NCI-H1930 (cell line): ENCODE measurements at regions not wholly inside any gene's neighbourhood (a gene's known extent, or its start where the extent isn't known, plus 50 kb on each side); places are given as distances from the start of the nearest gene placed in this dataset.
"Not testable (repeated sequence)": the region's sequence is repeated elsewhere in the genome, so short reads cannot be mapped to it uniquely, and the experiment has no call there.

Experiments used
- DNase-seq, 2 experiments: peaks; one replicate each; lab custom pipeline; 2025; lab: John Stamatoyannopoulos, UW

DNA sequence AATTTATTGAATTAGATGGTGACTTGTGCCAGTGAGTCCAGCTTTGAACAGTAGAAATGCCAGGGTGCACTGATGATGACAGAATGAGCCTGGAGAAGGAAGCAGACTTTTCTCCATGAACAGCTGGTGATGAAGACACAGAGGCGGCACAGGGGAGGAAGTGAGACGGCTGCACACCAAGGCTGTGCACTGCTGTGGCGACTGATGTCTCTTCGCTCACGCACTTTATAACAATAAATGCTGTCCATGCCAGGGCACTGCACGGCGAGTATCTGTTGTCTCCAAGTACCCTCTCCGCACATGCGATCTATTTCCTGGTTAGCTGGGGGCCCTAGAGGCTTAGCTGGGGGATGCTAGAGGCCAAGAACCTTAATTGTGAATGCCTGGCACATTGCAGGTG lies 175.2 kb downstream of the TMEM200C start:
- no peak for DNase-seq

DNA sequence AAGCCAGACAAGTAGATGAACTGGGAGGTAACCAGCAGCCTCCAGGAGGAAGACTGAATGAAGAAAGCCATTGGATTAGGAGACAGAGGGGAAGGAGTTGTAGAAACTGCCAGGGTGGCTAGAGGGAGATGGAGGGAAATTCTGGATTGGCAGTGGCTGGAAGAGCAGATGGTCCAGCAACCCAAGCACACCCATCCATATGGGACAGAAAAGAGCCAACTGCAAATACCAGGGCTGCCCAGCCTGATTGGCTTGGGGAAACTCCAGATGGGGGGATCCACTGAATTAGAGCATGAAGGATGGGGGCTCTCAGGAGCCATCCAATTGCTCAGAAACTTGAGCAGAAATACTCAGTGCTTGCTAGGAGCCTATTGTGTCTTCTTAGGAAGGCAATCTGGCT lies 173.5 kb upstream of the EPB41L3 start:
- DNase-seq, result no peak

DNA sequence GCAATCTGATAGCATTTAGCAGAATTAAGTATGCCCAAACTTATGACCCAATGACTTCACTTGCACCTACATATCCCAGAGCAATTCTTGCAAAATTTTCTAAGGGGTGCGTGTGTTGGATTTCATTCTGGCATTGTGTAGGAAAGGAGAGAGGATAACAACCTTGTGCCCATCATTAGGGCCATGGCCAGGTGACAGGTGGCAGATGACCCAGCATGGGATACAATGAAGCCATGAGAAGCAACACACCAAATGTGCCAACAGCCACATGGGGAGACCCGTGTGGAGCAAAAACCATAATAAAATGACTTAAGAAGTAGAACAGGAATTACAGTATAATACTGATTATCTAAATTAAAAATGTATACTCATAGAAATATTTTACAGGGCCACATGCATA lies 166.9 kb upstream of the EPB41L3 start:
- no peak for DNase-seq

DNA sequence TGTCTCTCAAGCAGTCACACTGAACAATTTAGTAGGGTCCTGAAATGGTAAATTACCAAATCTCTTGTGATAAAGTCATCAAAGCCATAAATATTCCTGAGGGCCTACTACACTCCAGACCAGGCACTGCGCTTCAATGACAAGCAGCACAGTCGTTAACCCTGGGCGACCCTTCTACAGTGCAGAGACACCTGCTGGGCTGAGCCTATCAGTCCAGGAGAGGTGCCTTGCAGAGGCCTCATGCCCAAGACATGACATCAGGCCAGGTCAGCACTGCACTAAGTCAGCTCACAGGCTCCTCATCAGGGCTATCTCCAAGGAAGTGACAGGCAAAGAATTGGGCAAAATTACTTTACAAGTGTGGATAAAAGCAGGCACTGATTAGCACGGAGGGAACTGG lies 166.4 kb upstream of the EPB41L3 start:
- no peak for DNase-seq

DNA sequence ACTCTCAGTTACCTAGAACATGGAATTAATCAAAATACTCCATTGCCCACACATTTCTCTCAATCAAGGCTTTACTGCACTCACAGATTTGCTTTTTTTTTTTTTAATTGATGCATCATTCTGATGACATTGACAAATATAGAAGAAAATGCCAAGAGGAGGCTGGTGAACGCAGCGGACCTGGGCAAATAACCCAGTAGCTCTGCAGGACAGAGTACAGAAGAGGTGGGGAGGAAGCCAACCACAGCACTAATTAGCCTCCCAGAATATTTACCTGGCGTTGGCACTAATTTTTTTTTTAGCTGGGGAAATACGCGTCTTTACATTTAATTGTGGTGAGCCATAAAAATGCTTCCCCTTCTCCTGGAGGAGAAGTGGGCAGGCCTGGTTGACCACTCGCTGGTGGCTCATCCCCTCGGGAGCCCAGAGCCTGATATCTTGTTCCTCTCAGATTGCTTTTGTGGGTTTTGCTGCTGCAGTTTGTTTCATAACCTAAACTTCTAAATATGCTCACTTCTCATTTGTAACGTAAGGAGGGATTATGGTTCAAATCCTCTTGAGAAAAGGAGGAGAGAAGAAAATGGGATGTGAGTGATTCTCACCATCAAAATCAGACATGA lies 165.8 kb upstream of the EPB41L3 start:
- DNase-seq, result no peak

DNA sequence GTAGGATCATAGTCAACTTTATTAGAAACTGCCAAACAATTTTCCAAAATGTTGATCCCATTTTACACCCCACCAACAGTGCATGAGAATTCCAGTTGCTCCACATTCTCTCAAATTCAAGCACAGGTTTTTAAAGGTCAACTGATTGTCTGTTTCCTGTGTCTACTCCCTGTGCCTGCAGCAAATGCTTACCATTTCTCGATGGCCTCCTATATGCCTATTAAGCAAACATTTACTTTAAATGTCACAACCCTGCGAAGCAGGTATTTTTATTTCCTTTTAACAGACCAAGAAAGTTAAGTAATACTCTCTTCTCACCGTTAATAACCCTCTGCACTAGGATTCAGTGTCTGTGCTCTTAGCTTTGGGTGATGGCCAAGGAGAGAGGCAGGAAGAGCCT lies 163.8 kb upstream of the EPB41L3 start:
- DNase-seq, result no peak

DNA sequence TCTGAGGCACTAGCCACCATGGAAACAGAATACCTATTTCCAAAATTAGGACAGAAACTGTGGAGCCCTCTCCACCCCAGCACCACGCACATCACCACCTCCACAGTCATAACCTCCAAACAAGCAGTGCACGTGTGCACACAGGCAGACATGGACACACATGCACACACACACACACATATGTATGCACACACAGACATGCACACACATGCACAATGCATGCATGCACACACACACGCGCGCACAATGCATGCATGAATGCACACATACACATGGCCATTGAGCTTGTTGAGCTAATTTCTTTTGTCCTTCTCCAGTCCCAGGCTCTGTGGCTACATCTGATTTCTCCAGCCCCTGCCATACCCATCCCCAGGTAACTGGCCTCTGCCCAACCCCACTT lies 161.6 kb upstream of the EPB41L3 start:
- no peak for DNase-seq

DNA sequence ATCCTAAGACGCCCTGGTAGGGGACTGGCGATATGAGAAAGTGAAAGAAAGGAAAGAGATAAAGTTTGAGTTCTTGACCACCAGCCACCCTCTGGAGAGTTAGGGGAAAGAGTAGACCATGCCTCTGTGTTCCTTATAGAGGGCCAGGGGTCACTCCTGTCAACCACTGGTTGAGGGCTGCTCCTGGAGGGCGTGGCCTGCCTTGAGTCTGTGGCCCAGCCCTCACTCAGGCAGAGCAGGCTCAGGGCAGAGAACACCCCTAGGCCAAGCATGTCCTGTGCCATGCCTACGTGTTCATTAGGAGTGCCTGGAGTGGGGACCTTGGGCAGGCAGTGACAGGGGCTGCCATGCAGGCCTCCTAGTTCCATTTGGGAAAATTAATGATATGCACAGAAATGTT lies 161.1 kb upstream of the EPB41L3 start:
- DNase-seq, result no peak

DNA sequence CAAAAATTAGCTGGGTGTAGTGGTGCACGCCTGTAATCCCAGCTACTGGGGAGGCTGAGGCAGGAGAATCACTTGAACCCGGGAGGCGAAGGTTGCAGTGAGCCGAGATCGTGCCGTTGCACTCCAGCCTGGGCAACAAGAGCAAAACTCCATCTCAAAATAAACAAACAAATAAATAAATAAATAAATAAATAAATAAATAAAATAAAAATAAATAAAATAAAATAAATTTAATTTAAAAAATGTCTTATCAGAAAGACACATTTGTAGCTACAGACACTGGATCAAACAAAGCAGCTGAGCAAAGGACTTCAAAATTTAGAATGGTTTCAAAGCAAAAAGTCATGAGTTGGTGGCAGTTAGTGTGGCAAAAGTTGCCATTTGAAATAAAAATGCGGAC lies 158.2 kb upstream of the EPB41L3 start:
- not testable (repeated sequence) for DNase-seq

DNA sequence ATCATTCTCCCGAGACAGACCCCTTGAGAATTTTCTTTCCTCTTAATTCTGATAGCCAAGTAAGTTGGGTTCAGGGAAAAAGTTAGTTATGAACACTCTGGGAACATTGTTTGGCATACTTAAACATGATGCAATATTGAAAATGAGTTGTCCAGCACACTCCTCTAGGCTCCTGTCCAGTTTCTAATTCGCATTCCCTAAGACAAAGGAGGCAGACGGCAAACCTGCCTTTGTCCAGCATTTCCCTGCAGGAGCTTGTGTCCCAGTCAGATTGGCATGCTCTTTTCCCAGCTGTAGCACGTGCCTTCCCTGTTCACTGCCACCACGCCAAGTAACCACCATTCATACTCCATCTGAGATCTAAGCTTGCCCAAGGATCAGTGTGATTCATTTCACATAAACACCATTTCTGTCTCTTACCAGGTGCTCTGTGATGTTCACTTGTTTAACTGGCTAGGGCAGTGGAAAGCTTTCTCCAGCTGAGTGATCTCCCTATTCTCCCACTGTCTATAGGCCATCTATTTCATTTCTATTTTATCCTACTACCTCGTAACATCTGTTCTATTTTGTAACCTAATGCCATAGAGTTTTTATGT lies 150.0 kb upstream of the EPB41L3 start:
- no peak for DNase-seq

DNA sequence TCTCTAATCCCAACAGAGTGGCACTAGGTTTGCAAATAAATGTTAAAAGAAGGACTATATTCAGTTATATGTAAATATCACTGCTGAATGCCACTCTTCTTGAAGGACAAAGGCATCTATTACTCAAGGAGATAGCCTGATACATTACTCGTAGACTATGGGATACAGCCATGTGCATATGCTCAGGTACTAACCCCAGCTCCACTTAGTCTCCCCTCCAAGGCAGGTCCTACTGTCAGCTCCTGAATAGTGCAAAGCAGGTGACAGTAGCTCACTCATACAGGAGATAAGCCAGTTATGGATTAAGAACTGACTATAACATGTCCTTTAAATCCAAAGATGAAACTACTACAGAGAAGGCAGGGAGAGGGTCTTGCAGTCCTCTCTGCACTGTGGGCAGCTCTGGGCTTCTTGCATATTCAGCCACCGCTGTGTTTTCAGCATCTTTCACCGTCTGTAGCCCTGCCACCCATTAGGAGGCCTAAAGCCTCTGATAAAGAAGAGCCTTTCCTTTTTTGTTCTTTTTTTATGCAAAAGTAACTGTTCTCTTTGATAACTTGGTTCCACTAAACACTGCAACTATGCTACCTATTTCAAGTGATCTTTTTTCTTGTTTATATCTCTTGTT lies 135.1 kb upstream of the EPB41L3 start:
- DNase-seq, result no peak

DNA sequence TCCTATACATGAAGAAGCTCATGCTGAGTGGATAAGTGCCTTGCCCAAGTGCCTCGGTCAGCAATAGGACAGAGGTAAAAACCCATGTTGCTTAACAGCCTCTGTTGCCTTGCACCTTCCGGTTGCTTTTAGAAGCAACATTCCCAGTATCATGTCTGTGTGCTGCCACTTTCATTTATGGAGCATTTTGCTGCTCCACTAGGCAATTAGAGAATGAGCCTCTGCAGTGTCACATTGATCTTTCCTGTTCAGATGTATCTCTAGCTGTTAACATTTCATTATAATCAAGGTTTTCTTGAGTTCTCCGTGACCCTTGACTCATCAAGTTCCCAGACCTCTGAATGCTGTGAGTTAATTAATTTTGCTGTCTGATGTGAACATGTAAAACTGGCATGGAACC lies 134.5 kb upstream of the EPB41L3 start:
- DNase-seq, result no peak

DNA sequence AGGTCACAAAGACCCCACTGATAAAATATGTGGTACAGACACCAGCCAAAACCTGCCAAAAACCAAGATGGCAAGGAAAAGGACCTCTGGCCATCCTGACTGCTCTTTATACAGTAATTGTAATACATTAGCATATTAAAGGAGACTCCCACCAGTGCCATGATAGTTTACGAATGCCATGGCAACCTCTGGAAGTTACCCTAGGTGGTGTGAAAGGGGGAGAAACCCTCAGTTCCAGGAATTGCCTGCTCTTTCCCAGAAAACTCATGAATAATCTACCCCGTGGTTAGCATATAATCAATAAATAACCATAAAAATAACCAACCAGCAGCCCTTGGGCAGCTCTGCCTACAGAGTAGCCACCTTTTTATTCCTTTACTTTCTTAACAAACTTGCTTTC lies 129.8 kb upstream of the EPB41L3 start:
- no peak for DNase-seq

DNA sequence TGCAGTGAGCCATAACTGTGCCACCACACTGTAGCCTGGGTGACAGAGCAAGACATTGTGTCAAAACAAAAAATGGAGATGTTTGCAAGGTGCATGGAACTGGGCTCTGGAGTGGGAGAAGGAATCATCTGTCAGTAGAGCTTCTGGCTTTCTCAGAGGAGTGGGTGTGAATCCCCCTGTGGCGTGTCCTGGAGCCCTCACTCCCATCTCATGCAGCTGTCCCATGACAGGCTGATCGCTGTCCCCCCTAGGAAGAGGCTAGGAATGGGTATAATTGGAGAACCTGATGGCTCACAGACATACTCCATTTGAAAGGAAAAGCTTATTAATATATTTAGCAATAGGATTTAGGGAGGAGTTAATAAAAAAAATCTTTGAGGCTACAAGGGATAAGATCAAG lies 125.8 kb upstream of the EPB41L3 start:
- DNase-seq, result no peak

DNA sequence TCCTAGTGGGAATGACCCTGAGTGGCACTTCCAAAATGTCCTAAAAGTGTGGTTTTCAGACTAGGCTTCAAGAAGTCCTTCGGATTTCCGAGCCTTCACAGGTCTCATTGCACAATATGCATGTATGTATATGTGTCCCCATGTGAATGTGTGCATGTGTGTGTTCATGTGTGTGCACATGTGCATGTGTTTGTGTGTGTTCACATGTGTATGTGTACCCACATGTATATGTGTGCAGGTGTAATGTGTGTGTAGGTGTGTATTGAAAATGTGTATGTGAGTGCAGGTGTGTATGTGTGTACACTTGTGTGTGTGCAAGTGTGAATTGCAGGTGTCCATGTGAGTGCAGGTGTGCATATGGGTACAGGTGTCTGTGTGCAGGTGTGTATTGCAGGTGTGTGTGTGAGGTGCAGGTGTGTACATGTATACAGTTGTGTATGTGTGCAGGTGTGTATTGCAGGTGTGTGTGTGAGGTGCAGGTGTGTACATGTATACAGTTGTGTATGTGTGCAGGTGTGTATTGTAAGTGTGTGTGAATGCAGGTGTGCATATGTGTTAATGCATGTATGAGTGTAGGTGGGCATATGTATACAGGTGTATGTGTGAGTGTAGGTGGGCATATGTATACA lies 124.4 kb upstream of the EPB41L3 start:
- DNase-seq, result no peak

DNA sequence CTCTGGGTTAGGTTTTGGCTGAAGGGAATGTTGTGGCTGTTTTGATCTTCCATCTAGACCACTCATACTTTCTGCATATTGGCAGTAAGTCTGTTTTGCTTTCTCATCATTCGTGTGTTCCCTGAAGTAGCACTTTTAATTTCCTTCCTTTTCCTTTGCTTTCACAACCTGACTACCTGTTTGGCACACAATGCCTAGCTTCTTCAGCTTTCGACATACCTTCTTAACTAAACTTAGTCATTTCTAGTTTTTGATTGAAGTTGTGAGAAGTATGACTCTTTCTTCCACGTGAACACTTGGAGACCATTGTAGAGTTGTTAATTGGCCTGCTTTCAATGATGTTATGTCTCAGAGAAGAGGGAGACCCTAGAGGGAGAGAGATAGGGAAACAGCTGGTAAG lies 123.6 kb upstream of the EPB41L3 start:
- no peak for DNase-seq

DNA sequence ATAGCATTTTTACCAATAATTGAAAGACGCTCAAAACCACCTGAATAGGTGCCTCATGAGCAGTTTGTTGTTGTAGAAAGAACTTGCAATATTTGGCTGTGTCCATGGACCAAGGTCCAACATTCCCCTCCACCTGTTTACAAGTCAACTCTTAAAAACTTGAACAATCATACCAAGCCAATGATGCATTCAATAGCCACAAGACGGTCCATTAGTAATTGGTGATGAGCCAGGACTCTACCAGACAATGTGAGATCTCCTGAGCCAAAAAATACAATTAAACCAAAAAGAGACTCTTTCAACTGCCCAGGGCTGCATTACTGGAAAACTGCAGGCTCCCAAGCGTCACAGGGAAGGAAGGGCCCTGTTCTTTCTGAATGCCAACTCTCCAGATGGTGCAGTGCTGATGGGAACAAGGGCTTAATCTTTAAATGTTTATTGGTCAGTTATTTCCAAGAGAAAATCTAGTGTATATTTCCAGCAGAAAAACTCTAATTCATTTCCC lies 118.8 kb upstream of the EPB41L3 start:
- DNase-seq, result no peak

DNA sequence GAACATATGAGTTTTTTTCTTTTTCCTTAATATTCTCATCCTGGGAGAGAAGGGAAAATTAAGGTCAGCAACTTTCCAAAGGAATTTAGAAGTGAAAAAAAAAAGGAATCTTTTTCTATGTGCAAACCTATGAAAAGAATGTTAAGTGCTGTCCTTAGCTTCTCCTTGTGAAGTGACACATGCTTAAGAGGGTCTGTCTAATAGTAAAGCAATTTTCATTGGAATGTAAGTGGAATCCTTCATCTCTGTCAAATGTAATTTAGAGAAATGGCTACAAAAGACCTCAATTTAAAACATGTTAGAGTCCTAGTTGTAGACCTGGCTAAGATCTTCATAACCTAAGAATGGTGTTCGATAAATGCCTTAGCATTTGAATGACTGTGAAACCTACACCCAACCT lies 117.4 kb upstream of the EPB41L3 start:
- DNase-seq, result no peak

DNA sequence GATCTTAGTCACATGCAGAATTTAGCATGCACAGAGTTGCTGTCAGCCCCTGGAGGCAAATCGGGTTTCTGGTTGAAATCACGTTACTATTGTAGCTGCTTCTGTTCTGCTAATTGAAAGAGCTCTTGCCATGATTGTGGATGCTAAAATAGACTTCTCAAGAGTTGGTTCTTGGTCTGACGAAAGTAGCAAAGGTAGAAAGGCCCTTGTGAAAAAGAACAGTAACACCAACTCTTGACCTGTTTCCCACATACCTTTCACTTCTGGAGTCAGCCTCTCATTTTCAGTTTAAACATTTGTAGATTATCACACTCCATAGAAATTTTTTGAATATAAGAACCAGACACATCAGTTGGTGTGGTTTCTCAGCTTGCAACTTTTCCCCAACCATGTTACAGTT lies 110.0 kb upstream of the EPB41L3 start:
- no peak for DNase-seq

DNA sequence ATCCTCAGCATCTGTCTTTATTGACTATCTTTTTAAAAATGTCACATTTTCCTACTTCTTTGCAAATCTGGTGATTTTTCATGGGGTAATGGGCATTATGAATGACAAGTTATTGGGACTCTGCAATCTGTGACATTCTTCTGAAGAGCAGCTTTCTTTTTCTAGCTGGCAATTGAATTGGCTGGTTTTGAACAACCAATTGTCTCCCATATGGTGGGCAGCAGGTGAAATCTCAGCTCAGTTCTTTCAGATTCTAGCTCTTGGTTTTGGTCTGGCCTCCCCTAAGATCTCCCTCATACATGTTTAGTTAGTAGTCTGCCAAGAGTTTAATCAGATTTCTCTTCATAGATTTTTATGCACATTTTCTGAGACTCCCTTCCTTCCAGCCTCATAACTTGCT lies 107.9 kb upstream of the EPB41L3 start:
- DNase-seq, result no peak

DNA sequence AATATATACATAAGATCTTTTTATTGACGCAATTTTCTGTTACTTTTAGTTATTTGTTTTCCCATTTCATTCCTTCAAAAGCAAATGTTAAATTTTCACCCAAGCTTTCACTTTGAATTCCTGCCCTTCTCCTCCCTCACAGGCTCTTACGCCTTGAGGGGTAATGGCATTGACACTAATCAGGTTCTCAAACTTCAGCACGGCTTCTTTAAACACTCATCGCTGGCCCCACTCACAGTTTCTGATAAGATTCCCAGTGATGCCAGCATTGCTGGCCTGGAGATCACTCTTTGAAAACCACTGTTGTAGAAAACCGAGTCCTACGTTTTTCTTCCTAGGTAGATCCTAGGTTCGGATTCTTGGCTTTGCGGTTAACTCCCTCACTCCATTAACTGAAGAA lies 105.6 kb upstream of the EPB41L3 start:
- no peak for DNase-seq

DNA sequence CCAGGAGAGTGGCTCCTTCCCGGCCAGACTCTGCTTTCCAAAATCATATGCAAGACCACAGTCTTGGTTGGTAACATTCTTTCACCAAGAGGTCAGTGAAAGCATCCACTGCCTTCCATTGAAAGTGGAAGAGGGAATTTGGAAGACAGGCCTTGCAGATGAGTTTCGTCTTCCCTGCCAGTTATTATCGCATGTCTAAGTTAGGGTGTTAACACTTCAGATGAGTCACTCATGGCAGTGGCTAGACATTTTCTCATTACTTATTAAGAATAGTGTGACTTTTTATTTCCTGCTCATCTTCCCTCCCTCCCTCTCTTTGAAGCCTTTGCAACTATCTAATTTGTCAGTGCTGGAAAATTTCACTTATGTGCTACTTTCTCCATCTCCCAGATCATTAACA lies 102.9 kb upstream of the EPB41L3 start:
- DNase-seq, result no peak

DNA sequence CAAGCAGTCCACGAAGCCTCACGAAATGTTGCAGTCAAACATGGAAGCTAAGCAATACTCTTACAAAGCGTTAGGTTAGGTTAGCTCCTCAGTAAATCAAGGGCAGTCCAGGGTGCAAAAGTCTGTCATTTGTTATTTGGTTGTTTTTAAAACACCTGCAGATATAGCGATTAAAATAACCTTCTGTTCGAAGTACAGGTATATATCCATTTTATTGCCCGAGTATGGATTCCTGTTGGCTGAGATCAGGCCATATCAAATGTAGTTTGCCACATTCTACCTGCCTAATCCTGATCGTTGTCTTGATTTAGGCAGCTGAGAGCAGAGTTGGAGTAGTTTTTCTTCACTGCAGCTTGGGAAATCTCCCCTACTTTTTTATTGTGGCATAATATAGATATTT lies 99.5 kb upstream of the EPB41L3 start:
- no peak for DNase-seq
